NCI-H446 (cell line): ENCODE measurements at regions not wholly inside any gene's neighbourhood (a gene's known extent, or its start where the extent isn't known, plus 50 kb on each side); places are given as distances from the start of the nearest gene placed in this dataset.
A peak's percentile ranks its signal among the peaks of the same experiment; 100 is the strongest.

Source experiments
- DNase-seq, 2 experiments: peaks; one replicate each; lab custom pipeline; 2025; lab: John Stamatoyannopoulos, UW

- DNase-seq = no peak
Observed at GRCh38 chr5:52409835-52410234, 377.9 kb upstream of the ITGA1 start.

GRCh38 chr5:52419357-52419756, 368.4 kb upstream of the ITGA1 start:
- no peak for DNase-seq

GRCh38 chr5:52427615-52428014, 360.1 kb upstream of the ITGA1 start:
- no peak for DNase-seq

- DNase-seq = no peak
Observed at GRCh38 chr5:52428977-52429489, 358.7 kb upstream of the ITGA1 start.

- DNase-seq = no peak
Observed at GRCh38 chr5:52441768-52442167, 345.9 kb upstream of the ITGA1 start.

- peak in 1 of 2 experiments; percentile 54 for DNase-seq
Observed at GRCh38 chr5:52443187-52443586, 344.5 kb upstream of the ITGA1 start.

GRCh38 chr5:52448111-52448510, 339.6 kb upstream of the ITGA1 start:
- DNase-seq = no peak

- no peak for DNase-seq
Observed at GRCh38 chr5:52449516-52449915, 338.2 kb upstream of the ITGA1 start.

- DNase-seq = no peak
Observed at GRCh38 chr5:52452098-52452497, 335.6 kb upstream of the ITGA1 start.

GRCh38 chr5:52453176-52453575, 334.5 kb upstream of the ITGA1 start:
- DNase-seq = no peak

- no peak for DNase-seq
Observed at GRCh38 chr5:52455920-52456319, 331.8 kb upstream of the ITGA1 start.

- DNase-seq = no peak
Observed at GRCh38 chr5:52457810-52458209, 329.9 kb upstream of the ITGA1 start.

- DNase-seq = peak in 1 of 2 experiments; percentile 15
Observed at GRCh38 chr5:52466113-52466512, 321.6 kb upstream of the ITGA1 start.

- no peak for DNase-seq
Observed at GRCh38 chr5:52466749-52467520, 320.8 kb upstream of the ITGA1 start.

GRCh38 chr5:52468976-52469375, 318.7 kb upstream of the ITGA1 start:
- DNase-seq = no peak

- no peak for DNase-seq
Observed at GRCh38 chr5:52469420-52469819, 318.3 kb upstream of the ITGA1 start.

- DNase-seq = no peak
Observed at GRCh38 chr5:52469835-52470234, 317.9 kb upstream of the ITGA1 start.

GRCh38 chr5:52476346-52476745, 311.4 kb upstream of the ITGA1 start:
- no peak for DNase-seq

GRCh38 chr5:52481201-52481600, 306.5 kb upstream of the ITGA1 start:
- no peak for DNase-seq

GRCh38 chr5:52481851-52482250, 305.9 kb upstream of the ITGA1 start:
- no peak for DNase-seq

GRCh38 chr5:52491071-52491787, 296.5 kb upstream of the ITGA1 start:
- peak; percentile 46 to 63 for DNase-seq

GRCh38 chr5:52491818-52492217, 295.9 kb upstream of the ITGA1 start:
- DNase-seq = no peak

- no peak for DNase-seq
Observed at GRCh38 chr5:52497133-52497693, 290.5 kb upstream of the ITGA1 start.
